HG03342 (cell line): ENCODE measurements at regions not wholly inside any gene's neighbourhood (a gene's known extent, or its start where the extent isn't known, plus 50 kb on each side); places are given as distances from the start of the nearest gene placed in this dataset.

ENCODE experiments used
- ATAC-seq: cut with Tn5 transposase; IDR thresholded peaks from one replicate; pipeline ENCODE4 v1.9.1; 2021; ENCODE audit warnings: mild to moderate bottlenecking, moderate library complexity; ENCODE audit not compliant: unreplicated experiment

DNA sequence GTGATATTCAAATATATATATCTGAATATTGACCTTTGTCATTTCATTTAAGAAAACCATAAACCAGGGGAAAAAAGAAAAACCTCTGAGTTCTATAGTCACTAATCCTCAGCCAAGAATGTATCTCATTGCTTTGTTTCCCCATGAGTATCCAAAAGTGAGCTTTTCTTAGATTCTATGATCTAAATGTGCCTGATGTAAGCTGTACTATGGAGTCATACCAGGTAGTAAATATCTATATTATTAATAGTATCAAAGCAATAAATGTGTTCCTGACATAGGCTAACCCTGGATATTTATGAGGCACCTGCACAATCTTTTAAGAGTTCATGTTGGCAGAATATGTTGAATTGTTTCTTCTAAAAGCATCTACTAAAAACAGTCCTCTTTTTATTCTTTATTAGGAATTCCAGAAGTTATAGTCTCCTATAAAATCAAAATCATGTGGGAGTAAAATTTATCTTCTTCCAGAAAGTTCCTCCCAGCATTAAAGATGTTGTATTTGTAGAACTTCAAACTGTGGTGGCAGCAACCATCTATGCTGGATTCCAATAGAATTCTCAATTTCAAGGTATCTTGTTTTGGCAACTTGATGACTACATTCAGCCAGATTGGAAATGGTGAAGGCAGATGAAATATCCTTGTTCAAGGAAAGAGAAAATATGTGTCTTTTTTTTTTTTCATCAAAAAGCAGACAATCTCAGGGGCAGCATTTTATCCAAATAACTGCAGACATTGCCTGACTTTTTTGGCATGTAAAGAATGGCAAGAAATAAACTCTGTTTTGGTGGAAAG is 139.7 kb upstream of the RASSF8 start:
- no peak for ATAC-seq

DNA sequence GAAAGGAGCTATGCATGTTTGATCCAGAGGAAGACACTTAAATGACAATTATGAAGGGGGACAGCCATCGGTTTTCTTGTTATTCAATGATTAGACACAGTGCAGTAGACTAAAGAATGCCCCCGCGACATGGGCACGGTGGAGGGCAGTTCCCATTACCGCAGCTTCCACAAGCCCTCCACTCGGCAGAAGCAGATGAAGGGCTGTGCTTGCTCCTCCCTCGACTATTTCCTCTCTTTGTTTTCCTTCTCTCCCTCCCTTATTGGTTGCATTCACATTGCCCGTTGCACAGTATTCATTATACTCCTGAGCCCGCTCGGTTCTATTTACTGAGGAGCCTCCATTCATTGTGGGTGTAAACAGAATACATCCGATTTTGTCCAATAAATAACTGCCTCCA is 138.8 kb upstream of the RASSF8 start:
- ATAC-seq, result no peak

- no peak for ATAC-seq
Measured at GRCh38 chr12:25822281-25822680, 136.2 kb upstream of the RASSF8 start.

DNA sequence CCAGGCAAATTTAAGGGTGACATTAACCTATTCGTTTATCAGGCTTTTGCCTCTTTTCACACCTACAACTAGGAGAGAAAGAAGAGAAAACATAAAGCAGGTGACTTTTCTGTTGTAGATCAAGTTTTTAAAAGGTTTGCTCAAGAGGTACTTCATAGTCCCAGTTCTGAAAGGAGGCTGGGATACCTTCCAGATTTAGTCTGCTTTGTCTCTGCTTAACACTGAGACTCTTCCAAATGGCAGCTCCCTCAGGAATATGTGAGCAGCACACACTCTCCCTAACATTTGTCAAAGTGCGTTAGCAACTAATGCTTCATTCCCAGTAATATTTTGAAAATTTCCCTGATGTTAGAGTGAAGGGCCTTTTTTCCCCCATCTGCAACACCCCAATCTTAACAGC is 133.7 kb upstream of the RASSF8 start:
- ATAC-seq, result no peak

- no peak for ATAC-seq
Measured at GRCh38 chr12:25825446-25825845, 133.0 kb upstream of the RASSF8 start.

- ATAC-seq, result no peak
Measured at GRCh38 chr12:25827141-25827540, 131.3 kb upstream of the RASSF8 start.

DNA sequence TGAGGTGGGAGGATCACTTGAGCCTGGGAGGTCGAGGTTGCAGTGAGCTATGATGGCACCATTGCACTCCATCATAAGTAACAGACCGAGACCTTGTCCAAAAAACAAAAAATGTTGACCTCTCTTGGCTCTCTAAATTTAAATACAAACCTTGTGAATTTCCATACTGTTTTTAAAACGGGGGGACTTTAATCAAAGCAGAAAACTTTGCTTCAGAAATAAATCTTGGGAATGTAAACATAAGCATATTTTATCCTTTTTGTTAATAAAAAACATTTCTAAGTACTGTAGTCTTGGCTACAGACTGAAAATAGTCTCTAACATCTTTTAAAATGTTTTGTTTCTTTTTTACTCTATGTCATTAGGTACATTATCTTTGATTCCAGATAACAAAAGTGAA is 130.7 kb upstream of the RASSF8 start:
- ATAC-seq, result no peak

DNA sequence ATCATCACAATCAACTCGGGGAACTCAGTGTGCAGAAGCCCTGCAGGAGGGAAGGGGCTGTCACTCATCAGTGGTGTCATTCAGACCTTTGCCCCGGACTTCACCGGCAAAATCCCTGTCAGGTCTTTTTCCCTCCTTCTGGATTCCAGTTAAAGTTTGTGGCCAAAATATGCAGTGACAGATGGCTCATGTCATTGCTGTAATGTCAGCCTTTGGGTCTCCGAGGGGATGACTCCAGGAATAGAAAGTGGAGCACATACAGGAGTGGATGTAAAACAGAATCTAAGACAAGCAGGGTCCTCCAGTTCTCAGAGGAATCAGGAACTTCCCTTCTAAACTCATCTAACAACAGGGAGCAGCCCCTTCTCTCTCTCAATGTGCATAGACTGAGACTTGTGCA is 130.3 kb upstream of the RASSF8 start:
- ATAC-seq, result no peak

DNA sequence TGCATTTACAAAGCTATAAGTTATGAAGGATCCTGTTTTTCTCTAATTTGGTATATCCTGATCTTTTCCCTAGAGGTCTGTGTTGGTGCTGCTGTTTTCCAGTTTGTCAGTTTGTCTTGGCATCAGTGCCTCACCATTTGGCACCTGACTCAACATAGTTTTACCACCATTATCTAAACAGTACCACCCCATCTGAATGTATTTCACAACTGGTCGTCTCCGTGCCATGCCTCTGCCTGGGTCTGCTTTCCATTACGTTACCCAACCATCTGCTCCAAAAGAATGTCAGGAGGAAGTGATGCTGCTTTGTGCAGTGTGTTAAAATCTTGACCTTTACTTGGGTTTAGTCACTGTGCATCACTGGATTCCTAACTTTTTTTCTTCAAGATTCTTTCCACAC is 129.3 kb upstream of the RASSF8 start:
- no peak for ATAC-seq

DNA sequence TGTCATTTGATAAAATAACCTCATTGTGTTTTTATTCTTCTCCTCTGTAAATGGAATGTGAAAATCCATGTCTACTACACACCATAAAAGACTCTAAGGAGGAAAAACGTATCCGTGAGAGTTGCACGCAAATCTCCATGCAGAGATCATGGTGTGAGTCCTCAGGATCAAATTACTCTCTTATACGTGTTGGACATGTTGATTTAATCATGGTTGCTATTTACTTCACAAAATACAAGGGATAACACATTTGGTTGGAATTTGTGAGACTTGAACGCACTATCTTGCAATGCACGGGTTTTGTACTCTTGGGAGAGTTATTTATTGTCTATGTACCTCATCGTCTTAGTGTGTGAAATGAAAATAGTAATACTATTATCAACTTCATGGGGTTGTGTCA is 128.0 kb upstream of the RASSF8 start:
- ATAC-seq, result no peak

DNA sequence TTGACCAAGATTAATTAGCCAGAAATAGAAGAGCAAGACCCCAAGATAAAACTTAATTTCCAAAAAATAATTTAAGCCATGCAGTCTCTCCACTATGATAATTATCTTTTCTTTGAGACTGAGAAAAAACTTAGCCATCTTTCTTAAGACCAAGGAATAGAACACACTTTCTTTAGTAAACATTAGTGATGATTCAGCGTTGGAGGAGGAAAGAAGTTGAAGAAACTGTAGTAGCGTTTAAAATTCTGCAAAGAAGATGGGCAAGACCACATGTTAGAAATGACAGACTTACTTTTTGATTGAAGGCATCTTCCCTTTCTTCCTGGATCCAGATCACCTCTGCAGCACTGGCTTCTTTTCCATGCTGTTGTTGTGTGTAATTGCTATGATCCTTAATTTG is 124.8 kb upstream of the RASSF8 start:
- no peak for ATAC-seq

- no peak for ATAC-seq
Measured at GRCh38 chr12:25835385-25835784, 123.1 kb upstream of the RASSF8 start.

- ATAC-seq, result no peak
Measured at GRCh38 chr12:25838007-25838406, 120.5 kb upstream of the RASSF8 start.

GRCh38 chr12:25839470-25839869 is 119.0 kb upstream of the RASSF8 start:
- no peak for ATAC-seq

GRCh38 chr12:25840678-25841465 is 117.6 kb upstream of the RASSF8 start:
- no peak for ATAC-seq

- no peak for ATAC-seq
Measured at GRCh38 chr12:25842254-25842653, 116.2 kb upstream of the RASSF8 start.

DNA sequence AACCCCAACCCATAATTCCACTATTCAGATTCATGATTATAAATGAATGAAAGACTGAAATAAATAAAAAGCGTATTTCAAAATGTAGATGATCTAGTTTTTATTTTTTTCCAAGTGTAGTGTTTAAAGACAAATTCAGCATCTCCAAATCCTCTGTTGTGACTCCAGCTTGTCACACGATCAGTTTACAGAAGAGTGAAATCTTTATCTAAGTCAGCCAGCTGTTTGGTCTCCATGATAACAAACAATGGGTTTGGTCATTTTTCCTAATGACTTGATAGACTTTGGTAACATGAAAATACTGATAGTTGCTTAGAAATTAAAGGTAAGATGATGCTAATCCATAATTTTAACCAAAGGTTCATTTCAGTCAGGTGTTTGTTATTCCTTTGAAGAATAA is 114.5 kb upstream of the RASSF8 start:
- no peak for ATAC-seq

GRCh38 chr12:25845415-25845814 is 113.1 kb upstream of the RASSF8 start:
- ATAC-seq, result no peak

DNA sequence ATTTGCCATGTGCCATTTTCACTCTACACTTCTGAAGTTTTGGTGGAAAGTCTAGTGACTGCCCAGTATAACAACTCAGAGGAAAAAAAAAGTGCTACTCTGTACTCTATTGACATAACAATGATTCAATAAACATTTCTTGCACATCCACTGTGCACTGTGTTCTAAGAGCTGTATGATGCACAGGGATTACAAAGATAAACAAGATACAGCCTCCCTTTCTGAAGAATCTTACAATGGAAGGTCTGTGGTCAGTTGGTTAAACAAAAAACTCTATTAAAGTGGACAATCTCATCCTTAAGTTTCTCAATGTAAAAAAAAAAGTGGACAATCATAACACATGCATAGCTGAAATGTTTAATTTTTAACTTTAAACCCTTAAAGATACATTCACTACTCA is 105.7 kb upstream of the RASSF8 start:
- no peak for ATAC-seq

GRCh38 chr12:25853316-25854095 is 105.0 kb upstream of the RASSF8 start:
- no peak for ATAC-seq

DNA sequence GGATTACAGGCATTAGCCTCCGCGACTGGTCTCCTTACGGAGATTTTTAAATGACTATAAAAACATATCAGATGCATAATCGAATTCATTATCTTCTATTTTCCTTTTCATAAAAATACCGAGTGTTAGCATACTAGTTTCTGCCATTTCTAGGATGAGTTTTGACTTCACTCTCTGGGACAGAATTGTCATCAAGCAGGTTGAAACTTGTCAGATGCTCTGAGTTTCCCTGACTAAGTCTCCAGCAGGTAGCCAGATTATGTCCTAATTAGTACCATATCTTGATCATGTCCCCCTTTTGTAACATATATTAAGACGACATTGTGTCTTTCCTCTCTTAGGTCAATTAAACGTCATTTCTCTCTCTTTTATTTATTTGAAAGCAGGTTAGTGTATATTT is 103.5 kb upstream of the RASSF8 start:
- no peak for ATAC-seq

GRCh38 chr12:25855716-25856115 is 102.8 kb upstream of the RASSF8 start:
- ATAC-seq, result no peak
